ENCODE measurements at regions not wholly inside any gene's neighbourhood (a gene's known extent, or its start where the extent isn't known, plus 50 kb on each side); places are given as distances from the start of the nearest gene placed in this dataset.

DNA sequence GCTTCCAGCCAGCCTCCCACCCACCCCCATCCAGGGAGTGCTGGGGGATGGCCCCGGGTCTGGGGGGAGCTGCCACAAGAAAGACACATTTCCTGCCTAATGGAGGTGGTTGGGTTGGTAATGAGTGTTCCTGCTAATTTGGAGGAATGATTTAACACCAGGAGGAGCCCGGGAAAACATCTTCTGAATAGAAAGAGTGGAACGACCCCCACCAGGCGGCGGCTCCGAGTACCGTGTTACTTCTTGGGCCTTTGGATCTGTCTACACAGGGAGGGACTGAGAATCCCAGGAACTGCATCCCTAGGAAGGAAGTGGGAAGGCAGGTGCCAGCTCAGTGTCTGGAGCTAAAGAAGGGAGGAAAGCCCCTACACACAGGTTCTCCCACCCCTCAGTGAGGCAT is 64.6 kb downstream of the TSPAN17 start:
- DNase-seq, result no peak
- intact Hi-C loops (cut with micrococcal nuclease), result no loop called here
- Mint-ChIP-seq H3K27ac (no peak overlapping the region), H3K4me1 (ENCODE audit: low read depth) (no peaks in the 10 kb centered on the region), H3K9me3 (peaks cover 3% of the 10 kb centered on the region), H3K4me3 (no peak overlapping the region), H3K36me3 (ENCODE audit: low read depth) (no peaks in the 10 kb centered on the region), H3K27me3 (ENCODE audit: low read depth) (peaks cover 21% of the 10 kb centered on the region)
- CTCF ChIA-PET, result no interaction called here

DNA sequence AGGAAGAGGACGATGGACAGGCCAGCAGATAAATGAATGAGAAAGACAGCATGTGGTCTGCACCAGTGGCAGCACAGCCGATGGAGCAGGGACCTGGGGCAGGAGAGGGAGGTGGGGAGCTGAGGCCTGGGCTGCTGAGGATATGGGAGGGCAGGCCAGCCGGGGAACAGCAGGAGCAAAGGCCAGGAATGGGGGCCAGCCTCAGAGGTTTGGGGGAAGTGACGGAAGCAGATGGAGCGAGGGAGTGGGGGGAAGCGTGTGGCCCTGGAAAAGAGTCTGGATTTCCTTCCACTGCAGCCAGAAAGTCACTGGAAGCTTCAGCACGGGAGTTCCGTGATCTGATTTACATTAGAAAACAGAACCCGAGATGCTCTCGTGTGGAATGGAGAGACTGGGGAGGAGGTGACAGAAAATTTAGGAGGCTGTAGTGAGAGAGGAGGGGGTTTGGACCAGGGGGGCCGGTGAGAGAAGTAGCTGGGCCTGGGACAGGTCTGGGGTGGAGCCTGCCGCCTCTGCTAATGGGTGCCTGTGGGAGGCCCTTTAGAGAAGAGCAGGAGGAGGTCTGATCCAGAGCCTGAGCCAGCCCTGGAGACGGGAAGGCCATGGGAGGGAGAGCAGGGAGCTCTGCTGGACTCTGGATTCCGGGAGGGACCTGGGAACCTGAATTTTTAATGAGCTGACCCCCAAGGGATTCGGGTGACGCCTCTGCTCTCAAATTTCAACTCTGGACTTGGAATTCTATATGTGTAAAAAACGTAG is 65.4 kb downstream of the TSPAN17 start:
- Mint-ChIP-seq H3K27ac (no peak overlapping the region), H3K27me3 (ENCODE audit: low read depth) (peaks cover 21% of the 10 kb centered on the region), H3K9me3 (peaks cover 3% of the 10 kb centered on the region), H3K4me1 (ENCODE audit: low read depth) (no peaks in the 10 kb centered on the region), H3K36me3 (ENCODE audit: low read depth) (no peaks in the 10 kb centered on the region), H3K4me3 (no peak overlapping the region)
- CTCF ChIA-PET, result interaction anchor here (0.6 kb wide), 1 partner anchor 25 kb away, joined by 3 read pairs; no protein-coding TSS in a partner anchor
- no peak for DNase-seq
- intact Hi-C loops (cut with micrococcal nuclease), result no loop called here

DNA sequence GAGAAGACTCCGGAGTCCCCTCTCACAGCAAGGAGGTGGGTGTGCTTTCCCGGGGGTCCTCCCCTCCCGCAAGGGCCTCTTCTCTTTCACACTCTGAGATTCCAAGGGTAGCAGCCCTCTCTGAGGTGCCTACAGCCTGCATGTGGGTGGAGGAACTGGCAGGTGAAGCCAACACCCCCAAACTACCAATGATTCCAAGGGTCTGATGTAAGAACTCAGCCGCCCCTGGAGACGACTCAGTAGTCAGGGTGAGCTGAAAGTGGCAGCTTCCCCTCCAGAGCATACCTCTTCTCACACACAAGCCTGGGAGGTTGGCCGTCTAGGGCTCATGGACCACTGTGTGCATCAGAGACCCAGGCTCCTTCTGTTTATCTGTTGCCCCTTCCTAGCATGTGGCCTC is 66.1 kb downstream of the TSPAN17 start:
- Mint-ChIP-seq H3K27me3 (ENCODE audit: low read depth) (peaks cover 21% of the 10 kb centered on the region), H3K27ac (no peak overlapping the region), H3K4me3 (no peak overlapping the region), H3K4me1 (ENCODE audit: low read depth) (no peaks in the 10 kb centered on the region), H3K36me3 (ENCODE audit: low read depth) (no peaks in the 10 kb centered on the region), H3K9me3 (peaks cover 3% of the 10 kb centered on the region)
- intact Hi-C loops (cut with micrococcal nuclease), result no loop called here
- no peak for DNase-seq
- CTCF ChIA-PET, result interaction anchor here (2.4 kb wide), 1 partner anchor 53 kb away, joined by 6 read pairs; no protein-coding TSS in a partner anchor

- no peak overlapping the region for H3K4me3 Mint-ChIP-seq
- CTCF ChIA-PET, result interaction anchor here (2.4 kb wide), 1 partner anchor 53 kb away, joined by 6 read pairs; no protein-coding TSS in a partner anchor
- H3K27ac Mint-ChIP-seq, result no peak overlapping the region
- peaks cover 3% of the 10 kb centered on the region for H3K9me3 Mint-ChIP-seq
- H3K4me1 Mint-ChIP-seq (ENCODE audit: low read depth), result no peaks in the 10 kb centered on the region
- no peaks in the 10 kb centered on the region for H3K36me3 Mint-ChIP-seq (ENCODE audit: low read depth)
- intact Hi-C loops (cut with micrococcal nuclease), result no loop called here
- peak; percentile 10 for DNase-seq
- peaks cover 21% of the 10 kb centered on the region for H3K27me3 Mint-ChIP-seq (ENCODE audit: low read depth)
These were observed 66.8 kb downstream of the TSPAN17 start for GRCh38 chr5:176714067-176714466.

- peaks cover 20% of the 10 kb centered on the region for H3K27me3 Mint-ChIP-seq (ENCODE audit: low read depth)
- H3K4me1 Mint-ChIP-seq (ENCODE audit: low read depth), result no peaks in the 10 kb centered on the region
- H3K36me3 Mint-ChIP-seq (ENCODE audit: low read depth), result no peaks in the 10 kb centered on the region
- H3K9me3 Mint-ChIP-seq, result peaks cover 3% of the 10 kb centered on the region
- H3K27ac Mint-ChIP-seq, result no peak overlapping the region
- no peak for DNase-seq
- intact Hi-C loops (cut with micrococcal nuclease), result no loop called here
- no peak overlapping the region for H3K4me3 Mint-ChIP-seq
- CTCF ChIA-PET, result interaction anchor here (2.3 kb wide), 1 partner anchor 56 kb away, joined by 10 read pairs; no protein-coding TSS in a partner anchor
These were observed 69.0 kb downstream of the TSPAN17 start for GRCh38 chr5:176716320-176716719.

DNA sequence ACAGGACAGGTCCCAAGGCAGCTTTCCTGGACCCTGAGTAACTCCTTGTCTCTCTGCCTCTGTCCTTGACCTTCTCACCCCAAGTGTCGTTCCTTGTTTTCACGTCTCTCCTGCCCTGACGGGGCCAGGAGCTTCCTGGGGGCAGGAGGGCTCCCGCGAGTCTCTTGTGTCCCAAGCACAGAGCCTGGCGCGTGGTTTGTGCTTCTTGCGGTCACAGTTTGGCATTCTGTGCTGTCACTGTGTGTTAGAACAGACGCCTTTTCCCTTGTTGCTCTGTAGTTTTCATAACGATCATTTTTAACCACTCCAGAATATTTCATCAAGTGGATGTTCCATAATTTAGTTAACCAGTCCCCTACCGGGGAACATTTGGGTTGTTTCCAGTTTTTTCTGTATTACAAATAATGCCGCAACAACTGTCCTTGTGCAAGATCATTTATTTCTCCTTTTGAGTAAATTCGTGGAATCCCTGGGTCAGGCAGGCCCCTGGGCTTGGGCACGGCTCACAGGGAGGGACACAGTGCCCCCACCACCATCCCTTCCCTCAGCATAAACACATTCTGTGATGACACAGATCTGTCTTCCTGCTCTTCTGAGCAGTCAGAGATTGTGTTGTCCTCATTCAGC is 71.9 kb downstream of the TSPAN17 start:
- no peak overlapping the region for H3K4me3 Mint-ChIP-seq
- DNase-seq, result no peak
- intact Hi-C loops (cut with micrococcal nuclease), result no loop called here
- CTCF ChIA-PET, result no interaction called here
- peaks cover 13% of the 10 kb centered on the region for H3K27me3 Mint-ChIP-seq (ENCODE audit: low read depth)
- no peaks in the 10 kb centered on the region for H3K36me3 Mint-ChIP-seq (ENCODE audit: low read depth)
- no peak overlapping the region for H3K27ac Mint-ChIP-seq
- H3K4me1 Mint-ChIP-seq (ENCODE audit: low read depth), result no peaks in the 10 kb centered on the region
- H3K9me3 Mint-ChIP-seq, result peaks cover 1% of the 10 kb centered on the region

DNA sequence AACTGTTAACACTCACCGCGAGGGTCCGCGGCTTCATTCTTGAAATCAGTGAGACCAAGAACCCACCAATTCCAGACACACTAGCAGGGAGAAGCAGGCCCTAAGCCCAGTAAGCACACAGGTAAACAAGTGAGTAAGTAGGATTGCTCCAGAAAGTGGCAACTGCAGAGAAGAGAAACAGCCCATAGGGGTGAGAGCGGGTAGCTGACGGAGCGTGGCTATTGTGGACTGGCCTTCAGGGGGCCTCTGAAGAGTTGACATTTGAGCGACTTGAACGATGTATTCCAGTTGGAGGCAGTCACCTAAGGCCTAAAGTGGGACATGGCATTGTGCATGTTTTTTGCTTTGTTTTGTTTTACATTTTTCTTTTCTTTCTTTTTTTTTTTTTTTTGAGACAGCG is 74.2 kb downstream of the TSPAN17 start:
- Mint-ChIP-seq H3K4me3 (no peak overlapping the region), H3K27ac (no peak overlapping the region), H3K36me3 (ENCODE audit: low read depth) (no peaks in the 10 kb centered on the region), H3K27me3 (ENCODE audit: low read depth) (peaks cover 26% of the 10 kb centered on the region), H3K9me3 (no peaks in the 10 kb centered on the region), H3K4me1 (ENCODE audit: low read depth) (no peaks in the 10 kb centered on the region)
- DNase-seq, result no peak
- intact Hi-C loops (cut with micrococcal nuclease), result no loop called here
- CTCF ChIA-PET, result no interaction called here

GRCh38 chr5:176722757-176723156 is 75.5 kb downstream of the TSPAN17 start:
- CTCF ChIA-PET, result no interaction called here
- Mint-ChIP-seq H3K9me3 (no peaks in the 10 kb centered on the region), H3K4me1 (ENCODE audit: low read depth) (no peaks in the 10 kb centered on the region), H3K4me3 (no peak overlapping the region), H3K36me3 (ENCODE audit: low read depth) (no peaks in the 10 kb centered on the region), H3K27ac (no peak overlapping the region), H3K27me3 (ENCODE audit: low read depth) (peaks cover 32% of the 10 kb centered on the region)
- intact Hi-C loops (cut with micrococcal nuclease), result no loop called here
- no peak for DNase-seq

- no peak overlapping the region for H3K27ac Mint-ChIP-seq
- DNase-seq, result no peak
- H3K9me3 Mint-ChIP-seq, result no peaks in the 10 kb centered on the region
- CTCF ChIA-PET, result no interaction called here
- no peaks in the 10 kb centered on the region for H3K36me3 Mint-ChIP-seq (ENCODE audit: low read depth)
- no peaks in the 10 kb centered on the region for H3K4me1 Mint-ChIP-seq (ENCODE audit: low read depth)
- peaks cover 33% of the 10 kb centered on the region for H3K27me3 Mint-ChIP-seq (ENCODE audit: low read depth)
- no peak overlapping the region for H3K4me3 Mint-ChIP-seq
- intact Hi-C loops (cut with micrococcal nuclease), result no loop called here
These were observed 76.2 kb downstream of the TSPAN17 start for GRCh38 chr5:176723440-176723839.

GRCh38 chr5:176724472-176724871 is 77.2 kb downstream of the TSPAN17 start:
- H3K27ac Mint-ChIP-seq, result no peak overlapping the region
- H3K9me3 Mint-ChIP-seq, result no peaks in the 10 kb centered on the region
- no peaks in the 10 kb centered on the region for H3K4me1 Mint-ChIP-seq (ENCODE audit: low read depth)
- H3K36me3 Mint-ChIP-seq (ENCODE audit: low read depth), result no peaks in the 10 kb centered on the region
- H3K4me3 Mint-ChIP-seq, result no peak overlapping the region
- CTCF ChIA-PET, result interaction anchor here (1.8 kb wide), 1 partner anchor 63 kb away, joined by 6 read pairs; no protein-coding TSS in a partner anchor
- intact Hi-C loops (cut with micrococcal nuclease), result no loop called here
- no peak for DNase-seq
- peaks cover 40% of the 10 kb centered on the region for H3K27me3 Mint-ChIP-seq (ENCODE audit: low read depth)

DNA sequence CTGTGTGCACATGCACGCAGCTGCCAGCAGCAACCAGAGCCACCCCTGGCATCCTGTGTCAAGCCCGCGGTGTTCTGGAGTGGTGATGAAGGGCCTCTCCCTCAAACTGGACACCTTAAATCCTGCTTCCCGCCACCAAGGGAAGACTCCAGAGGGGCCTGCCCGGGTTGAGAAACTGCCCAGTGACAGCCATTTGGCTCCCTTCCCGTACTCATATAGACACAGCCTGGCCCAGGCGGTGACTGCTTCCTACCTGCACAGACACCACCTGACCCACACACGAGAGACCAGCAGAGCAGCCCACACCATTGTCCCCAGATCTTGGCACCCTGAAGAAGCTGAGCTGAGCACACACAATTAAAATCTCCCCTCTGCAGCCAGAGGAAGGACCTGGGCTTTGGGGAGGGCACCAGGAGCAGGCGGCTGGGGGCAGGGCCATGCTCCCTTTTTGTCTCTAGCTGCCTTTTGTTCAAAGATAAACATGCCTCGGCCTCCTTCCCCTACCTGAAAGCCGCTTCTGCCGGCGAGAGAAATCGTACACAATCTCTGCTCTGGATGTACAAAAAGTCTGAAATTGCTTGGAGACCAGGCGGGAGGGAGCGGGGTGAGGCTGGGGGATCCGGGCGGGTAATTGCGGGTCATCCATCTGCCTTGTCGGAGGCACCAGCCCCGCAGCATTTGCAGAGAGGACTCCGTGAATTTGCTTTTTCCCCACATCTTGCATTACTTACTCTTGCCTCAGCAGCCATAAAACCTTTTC is 78.4 kb downstream of the TSPAN17 start:
- Mint-ChIP-seq H3K27me3 (ENCODE audit: low read depth) (peaks cover 41% of the 10 kb centered on the region), H3K4me1 (ENCODE audit: low read depth) (no peaks in the 10 kb centered on the region), H3K36me3 (ENCODE audit: low read depth) (no peaks in the 10 kb centered on the region), H3K9me3 (no peaks in the 10 kb centered on the region), H3K27ac (no peak overlapping the region), H3K4me3 (no peak overlapping the region)
- intact Hi-C loops (cut with micrococcal nuclease), result no loop called here
- CTCF ChIA-PET, result interaction anchor here (1.8 kb wide), 1 partner anchor 65 kb away, joined by 6 read pairs; no protein-coding TSS in a partner anchor
- DNase-seq, result no peak

DNA sequence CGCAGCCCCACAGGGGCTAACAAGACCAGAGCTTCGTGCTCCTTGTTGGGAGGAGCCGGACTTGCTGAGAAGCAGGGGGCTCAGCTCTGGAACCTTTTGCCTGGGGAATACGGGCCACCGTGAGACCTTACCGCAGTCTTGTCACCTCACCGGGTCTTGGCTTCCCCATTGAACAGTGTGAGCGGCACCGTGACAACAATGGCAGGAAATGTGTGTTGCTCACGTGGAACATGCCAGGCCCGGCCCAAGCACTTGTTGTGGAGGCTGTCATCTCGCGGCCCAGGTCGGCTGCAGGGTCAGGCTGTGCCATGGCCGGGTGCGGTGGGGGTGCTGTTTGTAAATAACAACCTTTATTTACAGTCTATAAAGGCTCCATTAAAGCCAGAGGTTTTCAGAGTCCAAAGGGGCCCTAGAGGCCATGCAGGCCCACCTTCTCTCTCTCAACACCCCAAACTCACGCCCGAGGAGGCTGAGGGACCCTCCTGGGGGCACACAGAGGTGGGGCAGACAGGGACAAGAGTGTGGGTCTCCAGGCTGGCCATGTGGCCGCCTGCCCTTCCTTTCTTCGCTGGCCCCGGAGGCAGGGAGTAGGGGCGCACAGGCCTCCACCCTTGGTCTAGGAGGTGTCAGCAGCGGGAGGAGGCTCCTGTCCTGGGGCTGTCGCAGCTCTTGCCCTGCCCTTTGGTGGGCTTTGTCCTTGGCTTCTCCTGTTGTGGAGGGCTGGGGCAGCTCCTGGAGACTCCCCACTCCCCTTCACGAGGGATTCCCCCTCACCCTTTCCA is 79.7 kb downstream of the TSPAN17 start:
- CTCF ChIA-PET, result no interaction called here
- Mint-ChIP-seq H3K4me1 (ENCODE audit: low read depth) (no peaks in the 10 kb centered on the region), H3K27me3 (ENCODE audit: low read depth) (peaks cover 42% of the 10 kb centered on the region), H3K36me3 (ENCODE audit: low read depth) (no peaks in the 10 kb centered on the region), H3K9me3 (no peaks in the 10 kb centered on the region), H3K4me3 (no peak overlapping the region), H3K27ac (no peak overlapping the region)
- intact Hi-C loops (cut with micrococcal nuclease), result no loop called here
- DNase-seq, result no peak

Data from activated naive CD4-positive, alpha-beta T cell treated with anti-CD3 and anti-CD28 coated beads for 36 hours (primary cell).